Keratinocyte (primary cell): ENCODE measurements at regions not wholly inside any gene's neighbourhood (a gene's known extent, or its start where the extent isn't known, plus 50 kb on each side); places are given as distances from the start of the nearest gene placed in this dataset.

Experiments used
- DNase-seq: peaks from one replicate; pipeline ENCODE4 v3.0.0-alpha.2; 2011; ENCODE audit warnings: low read depth, missing footprints, low spot score
- FAIRE-seq: peaks from 2 replicates; lab custom pipeline; 2011; peaks lifted over from hg19 to GRCh38; lab: Jason Lieb, UNC
- H2AFZ ChIP-seq: 2 replicates; pipeline ENCODE4 v1.6.0; 2012; ENCODE audit warnings: low read length, control low read depth, inconsistent platforms; ENCODE audit not compliant: control insufficient read depth
- H3K27ac ChIP-seq: 2 replicates; pipeline ENCODE4 v1.5.1; 2011; ENCODE audit warnings: low read length; ENCODE audit not compliant: control insufficient read depth, insufficient read depth
- H3K27me3 ChIP-seq: 3 replicates; pipeline ENCODE4 v1.6.0; 2011; ENCODE audit warnings: low read length; ENCODE audit not compliant: control insufficient read depth, insufficient read depth; ENCODE audit errors: extremely low read depth
- H3K36me3 ChIP-seq, 2 experiments: 2 replicates in 1 of 2; 3 replicates in 1 of 2; pipeline ENCODE4 v1.5.1; 2011; ENCODE audit warnings: low read length in 2 of 2, mild to moderate bottlenecking in 1 of 2; ENCODE audit not compliant: control insufficient read depth in 2 of 2, insufficient read depth in 2 of 2; ENCODE audit errors: extremely low read depth in 1 of 2
- H3K4me1 ChIP-seq: 3 replicates; pipeline ENCODE4 v1.5.1; 2011; ENCODE audit warnings: low read length; ENCODE audit not compliant: control insufficient read depth, insufficient read depth; ENCODE audit errors: extremely low read depth
- H3K4me2 ChIP-seq: 3 replicates; pipeline ENCODE4 v1.6.0; 2011; ENCODE audit warnings: low read depth, low read length; ENCODE audit not compliant: control insufficient read depth, insufficient read depth; ENCODE audit errors: extremely low read depth
- H3K4me3 ChIP-seq, 3 experiments: fragments of 200-600 bp in 1 of 3; sonication (generic) in 1 of 3; 2 replicates in 2 of 3; 3 replicates in 1 of 3; pipeline ENCODE4 v1.5.1; 2011 to 2016; ENCODE audit warnings: low read length in 3 of 3, mild to moderate bottlenecking in 3 of 3, control low read depth in 2 of 3, inconsistent platforms in 1 of 3, low read depth in 1 of 3, mixed read lengths in 1 of 3, mixed run types in 1 of 3, moderate library complexity in 1 of 3; ENCODE audit not compliant: control insufficient read depth in 2 of 3, insufficient read depth in 2 of 3; ENCODE audit errors: extremely low read depth in 1 of 3
- H3K79me2 ChIP-seq: 2 replicates; pipeline ENCODE4 v1.6.0; 2012; ENCODE audit warnings: low read length; ENCODE audit not compliant: control insufficient read depth, insufficient read depth
- H3K9ac ChIP-seq: 3 replicates; pipeline ENCODE4 v1.6.0; 2011; ENCODE audit warnings: low read length; ENCODE audit not compliant: control insufficient read depth, insufficient read depth; ENCODE audit errors: extremely low read depth
- H3K9me1 ChIP-seq: 3 replicates; pipeline ENCODE4 v1.6.0; 2011; ENCODE audit warnings: low read length; ENCODE audit not compliant: control insufficient read depth, insufficient read depth; ENCODE audit errors: extremely low read depth
- H3K9me3 ChIP-seq: 2 replicates; pipeline ENCODE4 v1.5.1; 2012; ENCODE audit warnings: low read depth, low read length; ENCODE audit not compliant: control insufficient read depth
- H4K20me1 ChIP-seq: 3 replicates; pipeline ENCODE4 v1.6.0; 2011; ENCODE audit warnings: low read length; ENCODE audit not compliant: control insufficient read depth, insufficient read depth; ENCODE audit errors: extremely low read depth
- CTCF ChIP-seq, 3 experiments: IDR thresholded peaks in 1 of 3; conservative IDR thresholded peaks in 1 of 3; optimal IDR thresholded peaks in 1 of 3; 2 replicates in 2 of 3; 3 replicates in 1 of 3; pipeline versions ENCODE3 to v1.5.1; 2011; ENCODE audit warnings: low read length in 3 of 3, mild to moderate bottlenecking in 3 of 3, moderate library complexity in 2 of 3, control low read depth in 1 of 3, inconsistent platforms in 1 of 3; ENCODE audit not compliant: insufficient read depth in 2 of 3; ENCODE audit errors: extremely low read depth in 1 of 3
- EZH2 ChIP-seq: IDR thresholded peaks from one replicate; pipeline ENCODE4 v1.6.1; 2012; ENCODE audit warnings: inconsistent platforms, mild to moderate bottlenecking, low read length, moderate library complexity
- dilution Hi-C: fragments of 300-500 bp; cut with MboI; formaldehyde crosslinking; loops from one replicate; pipeline ENCODE4 v1.7.0; 2020; ENCODE audit warnings: low sequenced_read_pairs; ENCODE audit not compliant: extremely low pct_ligation_motif_present

- Histone ChIP-seq H3K4me2 (no peak overlapping the region), H3K36me3 (no peaks in the 10 kb centered on the region), H3K9me3 (no peaks in the 10 kb centered on the region), H3K79me2 (no peaks in the 10 kb centered on the region), H3K27me3 (peaks cover 6% of the 10 kb centered on the region), H3K9ac (no peak overlapping the region), H4K20me1 (no peaks in the 10 kb centered on the region), H2AFZ (no peak overlapping the region), H3K9me1 (no peaks in the 10 kb centered on the region), H3K27ac (no peak overlapping the region), H3K4me1 (no peaks in the 10 kb centered on the region), H3K4me3 (no peak overlapping the region)
- TF ChIP-seq EZH2: no peak
- no peak for TF ChIP-seq CTCF (optimal IDR thresholded peaks at IDR 0.05 in 1 of 3, IDR thresholded peaks at IDR 0.05 in 1 of 3, conservative IDR thresholded peaks at IDR 0.05 in 1 of 3; ENCODE audit: extremely low read depth in 1 of 3, insufficient read depth in 2 of 3, low read length in 3 of 3)
- FAIRE-seq: no peak
- DNase-seq: no peak
- dilution Hi-C loops: no loop called here
Observed at GRCh38 chr6:18562726-18563125, 175.6 kb downstream of the RNF144B start.

GRCh38 chr6:18564775-18565174 lies 177.6 kb downstream of the RNF144B start:
- Histone ChIP-seq H4K20me1 (no peaks in the 10 kb centered on the region), H3K4me1 (no peaks in the 10 kb centered on the region), H3K9ac (no peak overlapping the region), H2AFZ (no peak overlapping the region), H3K79me2 (no peaks in the 10 kb centered on the region), H3K4me3 (no peak overlapping the region), H3K9me3 (no peaks in the 10 kb centered on the region), H3K27me3 (no peaks in the 10 kb centered on the region), H3K36me3 (no peaks in the 10 kb centered on the region), H3K27ac (no peak overlapping the region), H3K9me1 (no peaks in the 10 kb centered on the region), H3K4me2 (no peak overlapping the region)
- dilution Hi-C loops: no loop called here
- FAIRE-seq (no peak), DNase-seq (no peak)
- TF ChIP-seq CTCF (optimal IDR thresholded peaks at IDR 0.05 in 1 of 3, IDR thresholded peaks at IDR 0.05 in 1 of 3, conservative IDR thresholded peaks at IDR 0.05 in 1 of 3; ENCODE audit: extremely low read depth in 1 of 3, insufficient read depth in 2 of 3, low read length in 3 of 3): no peak
- no peak for TF ChIP-seq EZH2
